ENCODE measurements at regions not wholly inside any gene's neighbourhood (a gene's known extent, or its start where the extent isn't known, plus 50 kb on each side); places are given as distances from the start of the nearest gene placed in this dataset.
"Not testable (repeated sequence)": the region's sequence is repeated elsewhere in the genome, so short reads cannot be mapped to it uniquely, and the experiment has no call there.

DNA sequence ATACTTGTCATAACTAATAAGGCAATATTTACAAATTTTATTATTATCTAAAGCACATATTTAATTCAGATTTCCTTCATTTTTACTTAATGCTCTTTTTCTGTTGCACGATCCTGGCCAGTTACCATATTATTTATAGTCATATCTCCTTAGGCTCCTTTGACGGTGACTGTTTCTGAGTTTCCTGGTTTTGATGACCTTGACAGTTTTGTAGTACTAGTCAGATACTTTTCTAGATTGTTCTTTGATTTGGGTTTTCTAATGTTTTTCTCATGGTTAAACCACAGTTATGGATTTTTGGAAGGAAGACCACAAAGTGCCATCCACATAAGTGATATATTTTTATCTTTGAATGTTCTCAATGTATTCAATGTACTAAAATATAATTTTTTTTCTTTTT lies 171.0 kb upstream of the NANOGP8 start:
- Mint-ChIP-seq H3K4me1 (ENCODE audit: unreplicated experiment) (peaks cover 5% of the 10 kb centered on the region), H3K9me3 (ENCODE audit: unreplicated experiment) (no peaks in the 10 kb centered on the region), H3K27me3 (ENCODE audit: unreplicated experiment) (peaks cover 2% of the 10 kb centered on the region), H3K27ac (ENCODE audit: unreplicated experiment) (no peak overlapping the region), H3K36me3 (ENCODE audit: low read depth, unreplicated experiment) (no peaks in the 10 kb centered on the region), H3K4me3 (ENCODE audit: unreplicated experiment) (no peak overlapping the region)
- TF ChIP-seq, protein P1, sequence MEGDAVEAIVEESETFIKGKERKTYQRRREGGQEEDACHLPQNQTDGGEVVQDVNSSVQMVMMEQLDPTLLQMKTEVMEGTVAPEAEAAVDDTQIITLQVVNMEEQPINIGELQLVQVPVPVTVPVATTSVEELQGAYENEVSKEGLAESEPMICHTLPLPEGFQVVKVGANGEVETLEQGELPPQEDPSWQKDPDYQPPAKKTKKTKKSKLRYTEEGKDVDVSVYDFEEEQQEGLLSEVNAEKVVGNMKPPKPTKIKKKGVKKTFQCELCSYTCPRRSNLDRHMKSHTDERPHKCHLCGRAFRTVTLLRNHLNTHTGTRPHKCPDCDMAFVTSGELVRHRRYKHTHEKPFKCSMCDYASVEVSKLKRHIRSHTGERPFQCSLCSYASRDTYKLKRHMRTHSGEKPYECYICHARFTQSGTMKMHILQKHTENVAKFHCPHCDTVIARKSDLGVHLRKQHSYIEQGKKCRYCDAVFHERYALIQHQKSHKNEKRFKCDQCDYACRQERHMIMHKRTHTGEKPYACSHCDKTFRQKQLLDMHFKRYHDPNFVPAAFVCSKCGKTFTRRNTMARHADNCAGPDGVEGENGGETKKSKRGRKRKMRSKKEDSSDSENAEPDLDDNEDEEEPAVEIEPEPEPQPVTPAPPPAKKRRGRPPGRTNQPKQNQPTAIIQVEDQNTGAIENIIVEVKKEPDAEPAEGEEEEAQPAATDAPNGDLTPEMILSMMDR (IDR thresholded peaks at IDR 0.05; ENCODE audit: unreplicated experiment), result no peak
- DNase-seq (ENCODE audit: low spot score), result no peak

- not testable (repeated sequence) for H3K4me1 Mint-ChIP-seq (ENCODE audit: unreplicated experiment); H3K36me3 Mint-ChIP-seq (ENCODE audit: low read depth, unreplicated experiment); H3K9me3 Mint-ChIP-seq (ENCODE audit: unreplicated experiment); H3K4me3 Mint-ChIP-seq (ENCODE audit: unreplicated experiment); H3K27me3 Mint-ChIP-seq (ENCODE audit: unreplicated experiment); DNase-seq (ENCODE audit: low spot score); H3K27ac Mint-ChIP-seq (ENCODE audit: unreplicated experiment)
Measured at GRCh38 chr15:35254908-35255307, 169.8 kb upstream of the NANOGP8 start.

DNA sequence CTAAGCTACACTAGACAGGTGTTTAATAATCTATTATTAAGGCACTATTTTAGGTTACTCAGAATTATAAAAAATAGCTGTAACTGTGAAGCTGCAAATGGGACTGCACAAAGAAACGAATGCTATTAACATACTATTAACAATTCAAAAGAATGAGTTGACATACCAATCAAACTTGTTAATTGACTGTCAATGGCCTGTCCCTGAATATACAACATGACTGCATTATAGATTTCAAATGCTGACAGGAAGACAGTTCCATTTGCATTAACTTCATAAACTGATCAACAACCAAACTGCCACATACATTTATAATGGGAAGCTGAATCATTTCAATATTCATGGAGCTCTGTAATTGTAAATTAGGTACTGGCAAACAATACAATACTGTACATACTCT lies 169.0 kb upstream of the NANOGP8 start:
- Mint-ChIP-seq H3K4me3 (ENCODE audit: unreplicated experiment) (no peak overlapping the region), H3K27ac (ENCODE audit: unreplicated experiment) (no peak overlapping the region), H3K27me3 (ENCODE audit: unreplicated experiment) (peaks cover 2% of the 10 kb centered on the region), H3K36me3 (ENCODE audit: low read depth, unreplicated experiment) (no peaks in the 10 kb centered on the region), H3K4me1 (ENCODE audit: unreplicated experiment) (peaks cover 5% of the 10 kb centered on the region), H3K9me3 (ENCODE audit: unreplicated experiment) (no peaks in the 10 kb centered on the region)
- TF ChIP-seq, protein P1 (IDR thresholded peaks at IDR 0.05; ENCODE audit: unreplicated experiment), result no peak
- DNase-seq (ENCODE audit: low spot score), result no peak

DNA sequence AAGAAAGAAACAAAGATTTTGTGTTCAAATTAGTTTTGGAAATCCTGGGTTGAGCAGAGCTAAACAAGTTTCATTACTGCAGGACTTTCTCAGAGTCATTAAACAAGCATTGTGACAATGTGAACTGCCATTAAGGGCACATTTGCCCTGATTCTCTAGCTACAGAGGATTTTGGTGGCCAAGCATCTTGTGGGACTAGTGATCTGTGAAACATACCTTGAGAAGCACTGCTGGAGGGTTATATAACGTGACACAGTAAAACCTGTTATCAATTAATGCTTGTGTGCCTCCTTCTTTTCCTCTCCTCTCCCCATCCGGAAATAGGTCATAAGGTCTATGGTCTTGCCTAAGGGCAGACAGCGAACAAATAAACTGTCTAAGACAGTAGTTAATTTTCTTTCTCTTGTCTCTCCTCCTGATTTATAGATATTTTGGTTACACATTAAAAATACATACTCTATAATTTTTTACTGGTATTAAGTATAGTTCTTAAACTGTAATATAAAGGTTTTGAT lies 167.3 kb upstream of the NANOGP8 start:
- no peak overlapping the region for H3K27ac Mint-ChIP-seq (ENCODE audit: unreplicated experiment)
- TF ChIP-seq, protein P1 (IDR thresholded peaks at IDR 0.05; ENCODE audit: unreplicated experiment), result no peak
- no peak overlapping the region for H3K4me3 Mint-ChIP-seq (ENCODE audit: unreplicated experiment)
- peaks cover 5% of the 10 kb centered on the region for H3K4me1 Mint-ChIP-seq (ENCODE audit: unreplicated experiment)
- peaks cover 2% of the 10 kb centered on the region for H3K27me3 Mint-ChIP-seq (ENCODE audit: unreplicated experiment)
- H3K36me3 Mint-ChIP-seq (ENCODE audit: low read depth, unreplicated experiment), result no peaks in the 10 kb centered on the region
- H3K9me3 Mint-ChIP-seq (ENCODE audit: unreplicated experiment), result no peaks in the 10 kb centered on the region
- DNase-seq (ENCODE audit: low spot score), result no peak

GRCh38 chr15:35247150-35247549 lies 162.1 kb upstream of the NANOGP8 start:
- TF ChIP-seq, protein P1 (IDR thresholded peaks at IDR 0.05; ENCODE audit: unreplicated experiment), result no peak
- no peak for DNase-seq (ENCODE audit: low spot score)

More at GRCh38 chr15:35247150-35247549, 162.1 kb upstream of the NANOGP8 start:
- H3K4me3 Mint-ChIP-seq (ENCODE audit: unreplicated experiment), result no peak overlapping the region
- H3K4me1 Mint-ChIP-seq (ENCODE audit: unreplicated experiment), result no peaks in the 10 kb centered on the region
- H3K27me3 Mint-ChIP-seq (ENCODE audit: unreplicated experiment), result no peaks in the 10 kb centered on the region
- H3K27ac Mint-ChIP-seq (ENCODE audit: unreplicated experiment), result no peak overlapping the region
- no peaks in the 10 kb centered on the region for H3K36me3 Mint-ChIP-seq (ENCODE audit: low read depth, unreplicated experiment)
- H3K9me3 Mint-ChIP-seq (ENCODE audit: unreplicated experiment), result no peaks in the 10 kb centered on the region
